ENCODE measurements at regions not wholly inside any gene's neighbourhood (a gene's known extent, or its start where the extent isn't known, plus 50 kb on each side); places are given as distances from the start of the nearest gene placed in this dataset.

DNA sequence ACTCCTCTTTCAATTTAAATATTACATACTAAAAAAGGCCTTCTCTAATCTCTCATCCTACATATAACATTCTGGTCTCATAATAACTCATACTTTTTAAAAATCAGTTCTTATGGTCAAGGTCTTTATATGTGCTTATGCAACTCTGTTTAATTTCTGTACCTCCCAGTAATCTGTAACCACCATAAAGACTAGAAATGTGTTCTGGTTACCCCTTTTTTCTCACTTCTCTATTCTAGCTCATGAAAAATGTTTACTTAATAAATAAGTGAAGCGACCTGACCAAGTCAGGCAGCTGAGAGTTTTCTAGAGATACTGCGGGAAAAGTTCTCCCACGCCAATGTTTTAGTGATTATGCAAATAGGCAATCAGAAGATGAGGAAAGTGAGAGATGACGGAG lies 548.8 kb upstream of the FAM241A start:
- TF ChIP-seq POLR2A (IDR thresholded peaks at IDR 0.05) (no peak), EP300 (IDR thresholded peaks at IDR 0.05) (no peak)
- TF ChIP-seq, protein P1, sequence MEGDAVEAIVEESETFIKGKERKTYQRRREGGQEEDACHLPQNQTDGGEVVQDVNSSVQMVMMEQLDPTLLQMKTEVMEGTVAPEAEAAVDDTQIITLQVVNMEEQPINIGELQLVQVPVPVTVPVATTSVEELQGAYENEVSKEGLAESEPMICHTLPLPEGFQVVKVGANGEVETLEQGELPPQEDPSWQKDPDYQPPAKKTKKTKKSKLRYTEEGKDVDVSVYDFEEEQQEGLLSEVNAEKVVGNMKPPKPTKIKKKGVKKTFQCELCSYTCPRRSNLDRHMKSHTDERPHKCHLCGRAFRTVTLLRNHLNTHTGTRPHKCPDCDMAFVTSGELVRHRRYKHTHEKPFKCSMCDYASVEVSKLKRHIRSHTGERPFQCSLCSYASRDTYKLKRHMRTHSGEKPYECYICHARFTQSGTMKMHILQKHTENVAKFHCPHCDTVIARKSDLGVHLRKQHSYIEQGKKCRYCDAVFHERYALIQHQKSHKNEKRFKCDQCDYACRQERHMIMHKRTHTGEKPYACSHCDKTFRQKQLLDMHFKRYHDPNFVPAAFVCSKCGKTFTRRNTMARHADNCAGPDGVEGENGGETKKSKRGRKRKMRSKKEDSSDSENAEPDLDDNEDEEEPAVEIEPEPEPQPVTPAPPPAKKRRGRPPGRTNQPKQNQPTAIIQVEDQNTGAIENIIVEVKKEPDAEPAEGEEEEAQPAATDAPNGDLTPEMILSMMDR (IDR thresholded peaks at IDR 0.05), result no peak
